ENCODE measurements at regions not wholly inside any gene's neighbourhood (a gene's known extent, or its start where the extent isn't known, plus 50 kb on each side); places are given as distances from the start of the nearest gene placed in this dataset.

- Histone ChIP-seq H3K4me1 (ENCODE audit: control insufficient read depth, insufficient read depth, low read length) (no peaks in the 10 kb centered on the region), H3K9me3 (replicated peaks; ENCODE audit: control insufficient read depth, low read depth, low read length) (no peaks in the 10 kb centered on the region), H3K4me3 (ENCODE audit: low read length) (no peak overlapping the region), H3K27me3 (ENCODE audit: control insufficient read depth, insufficient read depth, low read length) (no peaks in the 10 kb centered on the region), H3K27ac (ENCODE audit: low read length) (no peak overlapping the region), H3K36me3 (ENCODE audit: control insufficient read depth, insufficient read depth, low read length) (no peaks in the 10 kb centered on the region)
- no peak for DNase-seq
- 36% methylated on average over 4 of the region's 7 CpGs for WGBS (ENCODE audit: insufficient coverage)
Observed at GRCh38 chrX:142149919-142150318, 55.2 kb downstream of the MAGEC2 start.

- 0% methylated on average over 1 of the region's 2 CpGs for WGBS (ENCODE audit: insufficient coverage)
- Histone ChIP-seq H3K27ac (ENCODE audit: low read length) (no peak overlapping the region), H3K4me3 (ENCODE audit: low read length) (no peak overlapping the region), H3K36me3 (ENCODE audit: control insufficient read depth, insufficient read depth, low read length) (no peaks in the 10 kb centered on the region), H3K27me3 (ENCODE audit: control insufficient read depth, insufficient read depth, low read length) (no peaks in the 10 kb centered on the region), H3K9me3 (replicated peaks; ENCODE audit: control insufficient read depth, low read depth, low read length) (peaks cover 3% of the 10 kb centered on the region), H3K4me1 (ENCODE audit: control insufficient read depth, insufficient read depth, low read length) (no peaks in the 10 kb centered on the region)
- DNase-seq, result peak; percentile 3
Observed at GRCh38 chrX:142134533-142134932, 70.6 kb downstream of the MAGEC2 start.

- no peaks in the 10 kb centered on the region for H3K4me1 ChIP-seq (ENCODE audit: control insufficient read depth, insufficient read depth, low read length)
- WGBS (ENCODE audit: insufficient coverage), result no CpG with 5 or more reads among the region's 1 CpG
- DNase-seq, result peak; percentile 15
- H3K36me3 ChIP-seq (ENCODE audit: control insufficient read depth, insufficient read depth, low read length), result no peaks in the 10 kb centered on the region
- no peak overlapping the region for H3K4me3 ChIP-seq (ENCODE audit: low read length)
- no peaks in the 10 kb centered on the region for H3K27me3 ChIP-seq (ENCODE audit: control insufficient read depth, insufficient read depth, low read length)
- no peak overlapping the region for H3K27ac ChIP-seq (ENCODE audit: low read length)
- no peaks in the 10 kb centered on the region for H3K9me3 ChIP-seq (replicated peaks; ENCODE audit: control insufficient read depth, low read depth, low read length)
Observed at GRCh38 chrX:142096253-142096652, 108.8 kb downstream of the MAGEC2 start.

- DNase-seq, result peak; percentile 8
- Histone ChIP-seq H3K27me3 (ENCODE audit: control insufficient read depth, insufficient read depth, low read length) (no peaks in the 10 kb centered on the region), H3K27ac (ENCODE audit: low read length) (no peak overlapping the region), H3K4me1 (ENCODE audit: control insufficient read depth, insufficient read depth, low read length) (no peaks in the 10 kb centered on the region), H3K9me3 (replicated peaks; ENCODE audit: control insufficient read depth, low read depth, low read length) (no peaks in the 10 kb centered on the region), H3K36me3 (ENCODE audit: control insufficient read depth, insufficient read depth, low read length) (no peaks in the 10 kb centered on the region), H3K4me3 (ENCODE audit: low read length) (no peak overlapping the region)
- 67% methylated on average over 5 of the region's 5 CpGs for WGBS (ENCODE audit: insufficient coverage)
Observed at GRCh38 chrX:142095651-142096245, 109.3 kb downstream of the MAGEC2 start.

- H3K27ac ChIP-seq (ENCODE audit: low read length), result no peak overlapping the region
- H3K4me3 ChIP-seq (ENCODE audit: low read length), result no peak overlapping the region
- DNase-seq, result peak; percentile 65
- H3K36me3 ChIP-seq (ENCODE audit: control insufficient read depth, insufficient read depth, low read length), result no peaks in the 10 kb centered on the region
- H3K9me3 ChIP-seq (replicated peaks; ENCODE audit: control insufficient read depth, low read depth, low read length), result no peaks in the 10 kb centered on the region
- H3K4me1 ChIP-seq (ENCODE audit: control insufficient read depth, insufficient read depth, low read length), result no peaks in the 10 kb centered on the region
- peaks cover 3% of the 10 kb centered on the region for H3K27me3 ChIP-seq (ENCODE audit: control insufficient read depth, insufficient read depth, low read length)
- no CpG with 5 or more reads among the region's 1 CpG for WGBS (ENCODE audit: insufficient coverage)
Observed at GRCh38 chrX:142089193-142089592, 115.9 kb downstream of the MAGEC2 start.

GRCh38 chrX:142084611-142085010 lies 120.5 kb downstream of the MAGEC2 start:
- no CpG with 5 or more reads among the region's 1 CpG for WGBS (ENCODE audit: insufficient coverage)
- Histone ChIP-seq H3K4me1 (ENCODE audit: control insufficient read depth, insufficient read depth, low read length) (no peaks in the 10 kb centered on the region), H3K4me3 (ENCODE audit: low read length) (no peak overlapping the region), H3K27me3 (ENCODE audit: control insufficient read depth, insufficient read depth, low read length) (peaks cover 2% of the 10 kb centered on the region), H3K27ac (ENCODE audit: low read length) (no peak overlapping the region), H3K9me3 (replicated peaks; ENCODE audit: control insufficient read depth, low read depth, low read length) (no peaks in the 10 kb centered on the region), H3K36me3 (ENCODE audit: control insufficient read depth, insufficient read depth, low read length) (no peaks in the 10 kb centered on the region)
- DNase-seq, result peak; percentile 23

- no peak overlapping the region for H3K4me3 ChIP-seq (ENCODE audit: low read length)
- no peaks in the 10 kb centered on the region for H3K9me3 ChIP-seq (replicated peaks; ENCODE audit: control insufficient read depth, low read depth, low read length)
- no peaks in the 10 kb centered on the region for H3K4me1 ChIP-seq (ENCODE audit: control insufficient read depth, insufficient read depth, low read length)
- H3K27ac ChIP-seq (ENCODE audit: low read length), result no peak overlapping the region
- peak; percentile 33 for DNase-seq
- H3K27me3 ChIP-seq (ENCODE audit: control insufficient read depth, insufficient read depth, low read length), result peaks cover 4% of the 10 kb centered on the region
- no peaks in the 10 kb centered on the region for H3K36me3 ChIP-seq (ENCODE audit: control insufficient read depth, insufficient read depth, low read length)
- 38% methylated on average over 1 of the region's 2 CpGs for WGBS (ENCODE audit: insufficient coverage)
Observed at GRCh38 chrX:142076633-142077032, 128.5 kb downstream of the MAGEC2 start.

GRCh38 chrX:142068365-142068764 lies 136.7 kb downstream of the MAGEC2 start:
- H3K27ac ChIP-seq (ENCODE audit: low read length), result no peak overlapping the region
- H3K27me3 ChIP-seq (ENCODE audit: control insufficient read depth, insufficient read depth, low read length), result no peaks in the 10 kb centered on the region
- no peaks in the 10 kb centered on the region for H3K4me1 ChIP-seq (ENCODE audit: control insufficient read depth, insufficient read depth, low read length)
- no peaks in the 10 kb centered on the region for H3K36me3 ChIP-seq (ENCODE audit: control insufficient read depth, insufficient read depth, low read length)
- no CpG with 5 or more reads among the region's 2 CpGs for WGBS (ENCODE audit: insufficient coverage)
- H3K4me3 ChIP-seq (ENCODE audit: low read length), result no peak overlapping the region
- no peaks in the 10 kb centered on the region for H3K9me3 ChIP-seq (replicated peaks; ENCODE audit: control insufficient read depth, low read depth, low read length)
- no peak for DNase-seq

GRCh38 chrX:142060191-142060590 lies 144.9 kb downstream of the MAGEC2 start:
- no peak for DNase-seq
- no peak overlapping the region for H3K27ac ChIP-seq (ENCODE audit: low read length)
- no peaks in the 10 kb centered on the region for H3K27me3 ChIP-seq (ENCODE audit: control insufficient read depth, insufficient read depth, low read length)
- peaks cover 9% of the 10 kb centered on the region for H3K9me3 ChIP-seq (replicated peaks; ENCODE audit: control insufficient read depth, low read depth, low read length)
- no peak overlapping the region for H3K4me3 ChIP-seq (ENCODE audit: low read length)
- no CpG with 5 or more reads among the region's 2 CpGs for WGBS (ENCODE audit: insufficient coverage)
- H3K36me3 ChIP-seq (ENCODE audit: control insufficient read depth, insufficient read depth, low read length), result no peaks in the 10 kb centered on the region
- no peaks in the 10 kb centered on the region for H3K4me1 ChIP-seq (ENCODE audit: control insufficient read depth, insufficient read depth, low read length)

- Histone ChIP-seq H3K4me3 (ENCODE audit: low read length) (no peak overlapping the region), H3K36me3 (ENCODE audit: control insufficient read depth, insufficient read depth, low read length) (no peaks in the 10 kb centered on the region), H3K27me3 (ENCODE audit: control insufficient read depth, insufficient read depth, low read length) (no peaks in the 10 kb centered on the region), H3K4me1 (ENCODE audit: control insufficient read depth, insufficient read depth, low read length) (no peaks in the 10 kb centered on the region), H3K9me3 (replicated peaks; ENCODE audit: control insufficient read depth, low read depth, low read length) (peaks cover 9% of the 10 kb centered on the region), H3K27ac (ENCODE audit: low read length) (no peak overlapping the region)
- 60% methylated on average over 1 of the region's 1 CpG for WGBS (ENCODE audit: insufficient coverage)
- DNase-seq, result no peak
Observed at GRCh38 chrX:142054094-142054493, 150.4 kb downstream of the MAGEC1 start.

- no peaks in the 10 kb centered on the region for H3K4me1 ChIP-seq (ENCODE audit: control insufficient read depth, insufficient read depth, low read length)
- peaks cover 3% of the 10 kb centered on the region for H3K9me3 ChIP-seq (replicated peaks; ENCODE audit: control insufficient read depth, low read depth, low read length)
- no peak for DNase-seq
- WGBS (ENCODE audit: insufficient coverage), result no CpG with 5 or more reads among the region's 3 CpGs
- H3K4me3 ChIP-seq (ENCODE audit: low read length), result no peak overlapping the region
- H3K27me3 ChIP-seq (ENCODE audit: control insufficient read depth, insufficient read depth, low read length), result no peaks in the 10 kb centered on the region
- H3K27ac ChIP-seq (ENCODE audit: low read length), result no peak overlapping the region
- H3K36me3 ChIP-seq (ENCODE audit: control insufficient read depth, insufficient read depth, low read length), result no peaks in the 10 kb centered on the region
Observed at GRCh38 chrX:142052238-142052637, 148.5 kb downstream of the MAGEC1 start.
